ACC112 (cell line): ENCODE measurements at regions not wholly inside any gene's neighbourhood (a gene's known extent, or its start where the extent isn't known, plus 50 kb on each side); places are given as distances from the start of the nearest gene placed in this dataset.

Experiments used
- H2AFZ ChIP-seq: fragments of 200-600 bp; sonication (generic); one replicate; pipeline ENCODE4 v1.6.0; 2017; ENCODE audit warnings: antibody characterized with exemption, low read length; ENCODE audit not compliant: unreplicated experiment
- H3K27ac ChIP-seq: fragments of 200-600 bp; sonication (generic); 2 replicates; pipeline ENCODE4 v1.5.1; 2014; ENCODE audit warnings: low read depth, mild to moderate bottlenecking, antibody characterized with exemption, low read length, moderate library complexity
- H3K27me3 ChIP-seq: fragments of 200-600 bp; sonication (generic); 2 replicates; pipeline ENCODE4 v1.6.1; 2014; ENCODE audit warnings: mild to moderate bottlenecking, antibody characterized with exemption, low read length, moderate library complexity, mixed read lengths; ENCODE audit not compliant: insufficient read depth
- H3K36me3 ChIP-seq: fragments of 200-600 bp; sonication (generic); 2 replicates; pipeline ENCODE4 v1.6.1; 2016; ENCODE audit warnings: mild to moderate bottlenecking, antibody characterized with exemption, low read length, moderate library complexity, mixed read lengths; ENCODE audit not compliant: insufficient read depth
- H3K4me1 ChIP-seq: fragments of 200-600 bp; sonication (generic); one replicate; pipeline ENCODE4 v1.6.1; 2016; ENCODE audit warnings: low read length, mixed read lengths; ENCODE audit not compliant: insufficient read depth, unreplicated experiment, control insufficient read depth
- H3K4me3 ChIP-seq: fragments of 200-600 bp; sonication (generic); 2 replicates; pipeline ENCODE4 v1.5.1; 2014; ENCODE audit warnings: mild to moderate bottlenecking, low read depth, low read length
- H3K79me2 ChIP-seq: fragments of 200-600 bp; sonication (generic); one replicate; pipeline ENCODE4 v1.6.0; 2016; ENCODE audit warnings: low read length; ENCODE audit not compliant: control insufficient read depth, unreplicated experiment, insufficient read depth

DNA sequence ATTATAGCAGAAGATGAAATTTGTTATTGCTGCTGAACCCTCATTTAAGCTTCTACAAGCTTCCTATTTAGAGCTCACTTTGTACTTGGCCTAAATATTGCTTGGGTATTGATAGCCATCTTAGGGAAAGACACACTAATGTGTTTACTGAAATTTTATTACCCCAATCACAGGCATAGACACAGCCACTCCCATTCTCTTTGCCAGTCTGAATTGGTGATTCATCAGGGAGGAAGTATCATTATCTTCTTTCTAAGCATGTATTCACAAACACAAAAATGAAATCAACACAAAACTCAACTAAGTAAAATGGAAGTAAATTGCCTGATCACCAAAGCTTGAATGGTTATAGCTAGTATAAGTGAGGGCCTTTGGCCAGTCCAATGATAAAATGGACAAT, 666.3 kb downstream of the TSN start:
- Histone ChIP-seq H3K79me2 (no peaks in the 10 kb centered on the region), H3K27ac (no peak overlapping the region), H3K36me3 (no peaks in the 10 kb centered on the region), H3K4me3 (no peak overlapping the region), H3K4me1 (no peaks in the 10 kb centered on the region), H3K27me3 (no peaks in the 10 kb centered on the region), H2AFZ (no peak overlapping the region)

DNA sequence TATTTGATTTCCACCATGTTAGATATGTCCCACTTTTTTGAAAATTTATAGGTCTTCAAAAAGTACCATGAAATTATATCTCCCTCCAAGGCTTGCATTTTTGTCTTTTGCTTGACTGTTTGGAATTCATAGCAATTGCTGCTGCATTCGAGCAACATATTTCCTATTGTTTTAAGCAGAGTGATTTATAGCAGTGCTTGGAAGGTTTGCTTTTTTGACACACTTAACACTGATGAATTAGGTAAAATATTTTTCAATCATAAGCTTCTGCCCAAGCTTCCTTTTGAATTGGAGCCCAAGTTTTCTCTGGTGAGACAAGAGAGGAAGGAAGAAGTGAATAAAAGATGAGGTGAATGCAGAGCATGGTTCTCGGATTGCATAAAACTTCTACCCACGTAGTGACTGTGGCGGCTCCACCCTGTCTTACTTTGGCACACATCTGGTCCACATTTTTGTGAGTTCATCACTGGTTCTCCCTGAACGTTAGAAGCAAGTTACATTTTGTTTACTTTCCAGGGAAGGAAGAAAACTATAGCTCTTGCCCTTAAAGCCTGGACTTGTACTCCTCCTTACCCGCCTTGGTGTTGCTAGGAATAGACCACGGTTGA, 667.0 kb downstream of the TSN start:
- H3K36me3 ChIP-seq, result no peaks in the 10 kb centered on the region
- H3K4me3 ChIP-seq, result no peak overlapping the region
- no peak overlapping the region for H3K27ac ChIP-seq
- H3K27me3 ChIP-seq, result no peaks in the 10 kb centered on the region
- no peak overlapping the region for H2AFZ ChIP-seq
- no peaks in the 10 kb centered on the region for H3K4me1 ChIP-seq
- H3K79me2 ChIP-seq, result no peaks in the 10 kb centered on the region

DNA sequence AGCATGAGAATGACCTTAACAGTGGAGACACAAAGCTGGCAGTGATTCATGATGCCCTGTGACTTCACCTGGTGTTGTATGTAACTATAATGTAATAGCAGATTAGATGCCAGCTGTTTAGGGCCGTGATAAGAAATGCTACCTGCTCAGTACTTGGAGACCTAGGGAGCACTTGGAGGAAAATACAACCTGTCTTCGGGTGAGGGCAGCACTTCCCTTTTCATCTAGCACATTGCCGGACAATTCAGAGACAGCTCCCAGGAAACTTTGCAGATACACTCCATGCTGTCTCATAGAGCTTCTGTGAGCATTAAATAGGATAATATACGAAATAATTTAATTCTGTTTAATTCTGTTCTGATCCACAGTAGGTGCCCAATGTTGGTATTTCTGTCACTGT, 668.5 kb downstream of the TSN start:
- Histone ChIP-seq H3K27ac (no peak overlapping the region), H3K36me3 (no peaks in the 10 kb centered on the region), H3K4me3 (no peak overlapping the region), H2AFZ (no peak overlapping the region), H3K79me2 (no peaks in the 10 kb centered on the region), H3K4me1 (no peaks in the 10 kb centered on the region), H3K27me3 (no peaks in the 10 kb centered on the region)

- Histone ChIP-seq H2AFZ (no peak overlapping the region), H3K4me1 (no peaks in the 10 kb centered on the region), H3K27me3 (no peaks in the 10 kb centered on the region), H3K27ac (no peak overlapping the region), H3K79me2 (no peaks in the 10 kb centered on the region), H3K36me3 (no peaks in the 10 kb centered on the region), H3K4me3 (no peak overlapping the region)
Measured at GRCh38 chr2:122433123-122433754, 677.8 kb downstream of the TSN start.

- Histone ChIP-seq H3K27ac (no peak overlapping the region), H3K36me3 (no peaks in the 10 kb centered on the region), H3K4me3 (no peak overlapping the region), H3K27me3 (no peaks in the 10 kb centered on the region), H2AFZ (no peak overlapping the region), H3K79me2 (no peaks in the 10 kb centered on the region), H3K4me1 (no peaks in the 10 kb centered on the region)
Measured at GRCh38 chr2:122445003-122445402, 689.6 kb downstream of the TSN start.

GRCh38 chr2:122446761-122447160, 691.3 kb downstream of the TSN start:
- H3K36me3 ChIP-seq, result no peaks in the 10 kb centered on the region

GRCh38 chr2:122447237-122447636, 691.8 kb downstream of the TSN start:
- Histone ChIP-seq H3K27ac (no peak overlapping the region), H3K4me3 (no peak overlapping the region), H3K27me3 (no peaks in the 10 kb centered on the region), H3K4me1 (no peaks in the 10 kb centered on the region), H3K79me2 (no peaks in the 10 kb centered on the region), H3K36me3 (no peaks in the 10 kb centered on the region), H2AFZ (no peak overlapping the region)

More at GRCh38 chr2:122446761-122447160, 691.3 kb downstream of the TSN start:
- H3K27me3 ChIP-seq, result no peaks in the 10 kb centered on the region
- H3K4me1 ChIP-seq, result no peaks in the 10 kb centered on the region
- H3K79me2 ChIP-seq, result no peaks in the 10 kb centered on the region
- H2AFZ ChIP-seq, result no peak overlapping the region
- no peak overlapping the region for H3K27ac ChIP-seq
- no peak overlapping the region for H3K4me3 ChIP-seq

DNA sequence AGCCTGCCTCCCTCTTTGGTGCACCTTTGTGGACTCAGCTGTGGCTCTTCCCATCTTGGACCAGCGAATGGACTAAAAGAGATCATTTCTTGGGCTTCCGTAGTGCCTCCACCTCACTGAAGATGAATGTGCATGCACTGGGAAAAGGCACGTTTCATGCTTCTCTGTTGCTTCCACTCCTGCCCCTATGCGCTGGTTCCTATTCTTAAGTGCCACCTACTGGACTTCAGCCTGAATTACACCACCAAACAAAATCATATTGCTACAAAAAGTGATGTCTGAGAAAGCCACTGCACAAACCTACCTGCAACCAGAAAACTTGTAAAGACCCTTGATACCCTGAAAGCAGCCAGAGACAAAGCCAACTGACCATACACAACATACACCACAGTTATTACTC, 695.6 kb downstream of the TSN start:
- no peak overlapping the region for H2AFZ ChIP-seq
- H3K4me3 ChIP-seq, result no peak overlapping the region
- no peak overlapping the region for H3K27ac ChIP-seq
- H3K79me2 ChIP-seq, result no peaks in the 10 kb centered on the region
- no peaks in the 10 kb centered on the region for H3K27me3 ChIP-seq
- H3K4me1 ChIP-seq, result no peaks in the 10 kb centered on the region
- no peaks in the 10 kb centered on the region for H3K36me3 ChIP-seq

DNA sequence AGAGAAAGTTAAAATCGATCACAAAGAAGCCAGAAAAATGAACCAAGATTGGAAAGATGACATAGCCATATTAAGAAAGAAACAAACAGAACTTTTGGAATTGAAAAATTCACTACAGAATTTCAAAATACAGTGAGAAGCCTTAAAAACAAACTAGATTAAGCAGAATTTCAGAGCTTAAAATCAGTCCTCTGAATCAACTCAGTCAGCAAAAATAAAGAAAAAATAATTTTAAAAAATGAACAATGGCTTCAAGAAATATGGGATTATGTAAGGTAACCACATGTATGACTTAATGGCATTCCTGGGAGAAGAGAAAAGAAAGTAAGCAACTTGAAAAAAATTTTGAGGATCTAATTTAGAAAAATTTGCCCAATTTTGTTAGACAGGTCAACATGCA, 696.2 kb downstream of the TSN start:
- Histone ChIP-seq H3K79me2 (no peaks in the 10 kb centered on the region), H2AFZ (no peak overlapping the region), H3K27me3 (no peaks in the 10 kb centered on the region), H3K4me1 (no peaks in the 10 kb centered on the region), H3K27ac (no peak overlapping the region), H3K36me3 (no peaks in the 10 kb centered on the region), H3K4me3 (no peak overlapping the region)

DNA sequence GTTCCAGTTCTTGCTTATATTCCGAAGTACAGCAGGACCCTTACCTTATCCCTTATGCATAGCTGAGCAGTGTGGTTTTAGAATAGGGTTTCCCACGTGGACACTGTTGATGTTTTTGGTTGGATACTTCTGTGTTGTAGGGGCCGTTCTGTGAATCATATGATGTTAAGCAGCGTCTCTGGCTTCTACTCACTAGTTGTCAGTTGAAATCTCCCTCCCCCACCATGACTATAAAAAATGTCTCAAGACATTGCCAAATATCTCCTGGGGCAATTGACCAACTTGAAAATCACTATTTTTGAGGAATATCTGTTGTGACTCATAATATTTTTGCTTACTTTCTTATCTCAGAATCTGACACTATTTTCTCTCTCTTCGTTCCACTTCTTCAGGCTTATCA, 713.7 kb downstream of the TSN start:
- no peaks in the 10 kb centered on the region for H3K27me3 ChIP-seq
- H3K4me1 ChIP-seq, result no peaks in the 10 kb centered on the region
- no peak overlapping the region for H2AFZ ChIP-seq
- H3K4me3 ChIP-seq, result no peak overlapping the region
- no peaks in the 10 kb centered on the region for H3K79me2 ChIP-seq
- H3K36me3 ChIP-seq, result no peaks in the 10 kb centered on the region
- H3K27ac ChIP-seq, result no peak overlapping the region

- no peak overlapping the region for H3K4me3 ChIP-seq
- no peaks in the 10 kb centered on the region for H3K36me3 ChIP-seq
- no peaks in the 10 kb centered on the region for H3K4me1 ChIP-seq
- H3K79me2 ChIP-seq, result no peaks in the 10 kb centered on the region
- no peaks in the 10 kb centered on the region for H3K27me3 ChIP-seq
- H2AFZ ChIP-seq, result no peak overlapping the region
- no peak overlapping the region for H3K27ac ChIP-seq
Measured at GRCh38 chr2:122471753-122472152, 716.3 kb downstream of the TSN start.
